HFFc6 (cell line): ENCODE measurements at regions not wholly inside any gene's neighbourhood (a gene's known extent, or its start where the extent isn't known, plus 50 kb on each side); places are given as distances from the start of the nearest gene placed in this dataset.
"Not testable (repeated sequence)": the region's sequence is repeated elsewhere in the genome, so short reads cannot be mapped to it uniquely, and the experiment has no call there.

Source experiments
- DNase-seq: peaks from one replicate; pipeline ENCODE4 v3.0.0-alpha.2; 2018
- H3K27ac Mint-ChIP-seq: 2 replicates; pipeline ENCODE4 v1.8.0; 2020; ENCODE audit warnings: mild to moderate bottlenecking, mixed read lengths
- H3K27me3 Mint-ChIP-seq: 2 replicates; pipeline ENCODE4 v1.8.0; 2021; ENCODE audit warnings: mild to moderate bottlenecking, moderate library complexity, mixed read lengths; ENCODE audit not compliant: insufficient read depth
- H3K36me3 Mint-ChIP-seq: 2 replicates; pipeline ENCODE4 v1.8.0; 2021; ENCODE audit warnings: low read depth, mixed read lengths
- H3K4me1 Mint-ChIP-seq: 2 replicates; pipeline ENCODE4 v1.8.0; 2020; ENCODE audit warnings: low read depth, mixed read lengths
- H3K4me3 Mint-ChIP-seq: 2 replicates; pipeline ENCODE4 v1.8.0; 2020; ENCODE audit warnings: mild to moderate bottlenecking, moderate library complexity, mixed read lengths
- H3K9me3 Mint-ChIP-seq: 2 replicates; pipeline ENCODE4 v1.8.0; 2020; ENCODE audit warnings: mild to moderate bottlenecking, mixed read lengths
- TF ChIP-seq, protein P1 (sequence below): fragments of 200-600 bp; sonication (generic); IDR thresholded peaks from 2 replicates; pipeline ENCODE4 v1.5.0; 2021; ENCODE audit warnings: antibody characterized with exemption, mild to moderate bottlenecking

DNA sequence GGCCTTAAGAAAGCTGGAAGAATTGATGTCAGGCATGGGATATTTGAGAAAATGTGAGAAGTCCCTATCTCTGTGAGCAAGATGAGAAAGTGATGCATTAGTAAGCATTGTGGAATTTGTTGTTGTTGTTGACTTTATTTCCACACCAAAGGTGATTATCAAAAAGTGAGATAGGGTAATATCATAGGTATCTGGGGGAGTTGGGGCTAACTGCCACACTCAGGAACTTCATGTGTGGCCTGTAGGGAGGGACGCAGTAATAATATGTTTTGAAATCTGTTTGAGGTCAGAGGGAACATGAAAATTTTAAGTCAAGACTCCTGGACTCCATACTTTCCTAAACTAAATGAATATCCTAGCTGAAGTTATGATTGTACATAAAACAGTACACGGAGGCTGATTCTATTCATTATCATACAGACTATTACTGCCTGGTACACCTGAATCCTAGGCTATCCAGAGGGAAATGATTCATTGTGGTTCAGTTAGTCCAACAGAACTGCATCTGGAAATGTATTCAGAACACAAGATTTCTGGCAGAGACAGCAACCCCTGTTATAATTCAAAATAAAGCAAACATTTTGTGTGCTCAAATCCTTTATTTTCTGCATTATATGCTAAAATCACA, 304.8 kb downstream of the CPS1 start:
- TF ChIP-seq, protein P1, sequence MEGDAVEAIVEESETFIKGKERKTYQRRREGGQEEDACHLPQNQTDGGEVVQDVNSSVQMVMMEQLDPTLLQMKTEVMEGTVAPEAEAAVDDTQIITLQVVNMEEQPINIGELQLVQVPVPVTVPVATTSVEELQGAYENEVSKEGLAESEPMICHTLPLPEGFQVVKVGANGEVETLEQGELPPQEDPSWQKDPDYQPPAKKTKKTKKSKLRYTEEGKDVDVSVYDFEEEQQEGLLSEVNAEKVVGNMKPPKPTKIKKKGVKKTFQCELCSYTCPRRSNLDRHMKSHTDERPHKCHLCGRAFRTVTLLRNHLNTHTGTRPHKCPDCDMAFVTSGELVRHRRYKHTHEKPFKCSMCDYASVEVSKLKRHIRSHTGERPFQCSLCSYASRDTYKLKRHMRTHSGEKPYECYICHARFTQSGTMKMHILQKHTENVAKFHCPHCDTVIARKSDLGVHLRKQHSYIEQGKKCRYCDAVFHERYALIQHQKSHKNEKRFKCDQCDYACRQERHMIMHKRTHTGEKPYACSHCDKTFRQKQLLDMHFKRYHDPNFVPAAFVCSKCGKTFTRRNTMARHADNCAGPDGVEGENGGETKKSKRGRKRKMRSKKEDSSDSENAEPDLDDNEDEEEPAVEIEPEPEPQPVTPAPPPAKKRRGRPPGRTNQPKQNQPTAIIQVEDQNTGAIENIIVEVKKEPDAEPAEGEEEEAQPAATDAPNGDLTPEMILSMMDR = no peak
- DNase-seq = no peak
- Mint-ChIP-seq H3K4me1 (no peaks in the 10 kb centered on the region), H3K4me3 (no peak overlapping the region), H3K9me3 (peaks cover 38% of the 10 kb centered on the region), H3K27me3 (no peaks in the 10 kb centered on the region), H3K27ac (no peak overlapping the region), H3K36me3 (no peaks in the 10 kb centered on the region)

DNA sequence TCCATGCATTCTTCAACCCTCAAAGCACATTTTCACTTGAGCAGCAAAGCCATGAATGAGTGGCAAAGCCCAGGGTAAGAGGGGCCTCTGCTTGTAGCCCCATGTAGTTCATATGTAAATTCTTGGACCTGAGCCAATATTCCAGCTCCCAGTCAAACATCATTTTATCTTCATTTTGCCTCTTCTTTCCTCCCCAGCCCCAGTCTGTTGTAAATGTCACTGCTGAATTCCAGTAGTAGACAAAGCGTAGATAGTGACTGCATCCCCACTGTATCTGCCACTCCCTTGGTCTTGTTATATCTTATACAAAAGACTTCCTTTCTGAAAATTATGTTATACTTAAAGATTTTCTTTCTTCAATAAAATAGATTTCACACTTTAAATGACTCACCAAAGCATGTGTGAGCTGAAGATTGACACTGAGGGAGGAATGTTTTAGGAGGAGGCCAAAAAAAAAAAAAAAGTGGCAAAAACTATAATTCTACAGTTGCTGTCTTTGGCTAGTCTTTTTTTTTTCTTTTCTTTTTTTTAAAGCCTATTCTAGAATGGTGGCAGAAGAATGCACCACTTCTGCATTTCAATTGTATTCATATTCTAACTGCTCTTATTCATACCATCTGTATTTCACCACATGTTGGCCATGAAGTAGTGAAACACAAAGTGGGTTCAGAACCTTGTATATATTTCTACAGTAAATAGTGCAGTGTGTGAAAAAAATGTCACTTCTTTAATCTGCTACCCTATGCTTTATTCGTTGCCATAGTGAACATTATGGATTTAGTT, 306.1 kb downstream of the CPS1 start:
- TF ChIP-seq, protein P1 = no peak
- H3K27me3 Mint-ChIP-seq = no peaks in the 10 kb centered on the region
- no peaks in the 10 kb centered on the region for H3K36me3 Mint-ChIP-seq
- DNase-seq = no peak
- no peak overlapping the region for H3K4me3 Mint-ChIP-seq
- no peaks in the 10 kb centered on the region for H3K4me1 Mint-ChIP-seq
- no peak overlapping the region for H3K27ac Mint-ChIP-seq
- H3K9me3 Mint-ChIP-seq = peaks cover 49% of the 10 kb centered on the region

- Mint-ChIP-seq H3K36me3 (no peaks in the 10 kb centered on the region), H3K4me3 (no peak overlapping the region), H3K9me3 (peaks cover 49% of the 10 kb centered on the region), H3K27ac (no peak overlapping the region), H3K4me1 (no peaks in the 10 kb centered on the region), H3K27me3 (no peaks in the 10 kb centered on the region)
- DNase-seq = no peak
- TF ChIP-seq, protein P1 = no peak
Measured at GRCh38 chr2:210863283-210863682, 306.9 kb downstream of the CPS1 start.

DNA sequence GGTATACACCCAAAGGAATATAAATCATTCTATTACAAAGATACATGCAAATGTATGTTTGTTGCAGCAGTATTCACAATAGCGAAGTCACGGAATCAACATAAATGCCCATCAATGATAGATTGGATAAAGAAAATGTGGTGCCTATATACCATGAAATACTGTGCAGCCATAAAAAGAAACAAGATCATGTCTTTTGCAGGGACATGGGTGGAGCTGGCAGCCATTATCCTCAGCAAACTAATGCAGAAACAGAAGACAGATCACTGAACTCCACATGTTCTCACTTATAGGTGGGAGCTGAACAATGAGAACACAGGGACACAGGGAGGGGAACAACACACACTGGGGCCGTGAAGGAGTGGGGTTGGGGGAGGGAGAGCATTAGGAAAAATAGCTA, 315.2 kb downstream of the CPS1 start:
- peaks cover 58% of the 10 kb centered on the region for H3K9me3 Mint-ChIP-seq
- not testable (repeated sequence) for H3K27ac Mint-ChIP-seq

GRCh38 chr2:210873631-210874030, 317.2 kb downstream of the CPS1 start:
- H3K27me3 Mint-ChIP-seq = peaks cover 1% of the 10 kb centered on the region; the same call in 1 of the 2 replicates
- H3K36me3 Mint-ChIP-seq = no peaks in the 10 kb centered on the region
- H3K9me3 Mint-ChIP-seq = peaks cover 43% of the 10 kb centered on the region
- H3K4me1 Mint-ChIP-seq = no peaks in the 10 kb centered on the region
- TF ChIP-seq, protein P1 = no peak
- no peak overlapping the region for H3K4me3 Mint-ChIP-seq
- no peak overlapping the region for H3K27ac Mint-ChIP-seq
- DNase-seq = no peak

More for the DNA sequence above, 315.2 kb downstream of the CPS1 start:
- H3K36me3 Mint-ChIP-seq, DNase-seq, H3K4me3 Mint-ChIP-seq, H3K27me3 Mint-ChIP-seq, H3K4me1 Mint-ChIP-seq: not testable (repeated sequence)

- no peaks in the 10 kb centered on the region for H3K4me1 Mint-ChIP-seq
- H3K9me3 Mint-ChIP-seq = peaks cover 46% of the 10 kb centered on the region
- DNase-seq = no peak
- H3K27ac Mint-ChIP-seq = no peak overlapping the region
- TF ChIP-seq, protein P1 = no peak
- H3K36me3 Mint-ChIP-seq = no peaks in the 10 kb centered on the region
- H3K27me3 Mint-ChIP-seq = no peaks in the 10 kb centered on the region
- H3K4me3 Mint-ChIP-seq = no peak overlapping the region
Measured at GRCh38 chr2:210884227-210884626, 327.8 kb downstream of the CPS1 start.
